Tongue (tissue), 1 donor: ENCODE measurements at regions not wholly inside any gene's neighbourhood (a gene's known extent, or its start where the extent isn't known, plus 50 kb on each side); places are given as distances from the start of the nearest gene placed in this dataset.
A peak's percentile ranks its signal among the peaks of the same experiment; 100 is the strongest.

Experiments used
- DNase-seq: peaks from one replicate; pipeline ENCODE4 v3.0.0-alpha.2; 2015

- no peak for DNase-seq
Measured at GRCh38 chr9:80359291-80359690, 787.5 kb downstream of the TLE4 start.

DNA sequence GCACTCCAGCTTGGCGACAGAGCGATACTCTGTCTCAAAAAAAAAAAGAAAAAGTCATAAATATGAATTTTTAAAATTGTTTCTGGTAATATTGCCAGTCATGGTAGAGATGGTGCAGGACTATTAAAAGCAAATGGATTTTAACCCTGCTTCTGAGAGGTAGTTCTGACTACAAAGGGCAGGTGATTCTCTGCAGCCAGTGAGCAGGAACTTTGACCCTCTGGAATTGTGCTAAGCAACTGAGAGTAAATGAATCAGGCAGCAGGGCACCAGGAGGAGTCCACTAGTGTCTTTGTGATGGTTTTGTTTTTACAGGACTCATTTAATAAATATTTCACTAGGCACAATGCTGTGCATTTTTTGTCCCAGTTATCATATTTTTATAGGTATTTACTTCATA is 781.2 kb downstream of the TLE4 start:
- no peak for DNase-seq

- DNase-seq, result no peak
Measured at GRCh38 chr9:80351612-80352011, 779.8 kb downstream of the TLE4 start.

DNA sequence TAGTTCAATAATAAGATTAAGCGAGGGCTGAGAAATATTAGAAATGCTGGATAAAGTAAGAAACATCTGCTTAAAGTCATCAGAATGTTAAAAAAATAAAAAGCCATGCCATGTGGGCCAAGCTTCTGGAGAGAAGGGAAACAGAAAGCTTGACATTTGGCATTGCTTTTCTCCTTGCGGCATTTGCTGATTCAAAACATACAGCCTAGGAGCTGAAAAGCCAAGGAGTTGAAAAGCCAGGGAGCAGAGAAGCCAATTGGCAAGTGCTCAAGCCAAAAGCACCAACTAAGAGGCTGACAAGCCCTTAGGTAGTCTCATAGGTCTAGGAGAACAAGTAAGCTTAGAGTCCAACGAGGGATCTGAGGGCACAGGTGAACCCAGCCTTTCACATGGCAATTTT is 754.3 kb downstream of the TLE4 start:
- DNase-seq, result peak; percentile 66

- DNase-seq, result peak; percentile 32
Measured at GRCh38 chr9:80320916-80321315, 749.2 kb downstream of the TLE4 start.

DNA sequence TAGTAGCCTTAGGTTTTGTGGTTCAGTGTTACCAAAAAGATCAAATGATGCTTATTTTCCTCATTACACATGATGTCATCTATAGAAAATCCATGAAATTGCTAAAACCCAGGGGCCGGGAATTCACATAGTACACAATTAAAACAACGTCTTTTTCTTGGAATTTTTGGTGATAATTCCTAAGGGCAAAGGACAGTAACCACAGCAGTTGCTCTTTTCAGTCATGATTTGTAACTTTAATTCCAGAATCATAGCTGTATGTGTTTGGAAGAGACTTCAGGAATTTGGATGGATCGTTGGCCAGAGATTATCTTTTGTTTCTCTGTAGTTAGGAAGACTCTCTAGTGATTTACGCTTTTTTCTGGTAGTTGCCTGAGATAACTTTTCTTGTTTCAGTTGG is 748.7 kb downstream of the TLE4 start:
- DNase-seq, result peak; percentile 87

DNA sequence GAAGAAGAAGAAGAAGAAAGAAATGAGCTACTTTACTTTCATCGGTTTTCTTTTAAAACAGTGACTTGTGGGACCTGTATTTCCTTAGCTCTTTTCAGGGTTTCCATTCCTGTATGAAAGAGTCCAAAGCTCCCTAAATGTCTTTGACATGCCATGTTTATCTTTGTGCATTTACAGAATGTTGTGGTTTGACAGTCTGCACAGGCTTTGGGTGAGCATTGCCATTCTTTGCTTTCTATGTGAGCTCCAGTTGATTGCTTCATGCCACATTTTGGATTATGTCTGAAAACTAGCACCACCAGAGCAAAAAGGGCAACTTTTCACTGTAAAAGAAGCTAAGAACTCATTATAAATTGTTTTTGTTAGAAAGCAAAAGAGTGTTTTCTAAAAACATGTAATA is 733.4 kb downstream of the TLE4 start:
- no peak for DNase-seq

DNA sequence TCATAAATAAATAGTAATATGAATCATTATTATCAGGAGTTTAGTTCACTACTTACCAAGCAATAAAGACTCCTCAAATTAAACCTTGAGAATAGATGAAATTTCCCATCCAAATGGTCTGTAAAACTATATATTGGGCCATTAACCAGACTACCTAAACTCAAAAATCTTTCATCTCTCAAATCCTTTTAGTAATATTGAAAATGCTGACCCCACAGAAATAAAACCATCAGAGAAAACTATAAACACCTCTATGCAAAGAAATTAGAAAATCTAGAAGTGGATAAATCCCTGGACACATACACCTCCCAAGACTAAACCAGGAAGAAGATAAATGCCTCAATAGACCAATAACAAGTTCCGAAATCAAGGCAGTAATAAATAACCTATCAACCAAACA is 723.2 kb downstream of the TLE4 start:
- DNase-seq, result no peak

- no peak for DNase-seq
Measured at GRCh38 chr9:80294318-80294717, 722.6 kb downstream of the TLE4 start.

- peak; percentile 61 for DNase-seq
Measured at GRCh38 chr9:80292231-80292630, 720.5 kb downstream of the TLE4 start.

DNA sequence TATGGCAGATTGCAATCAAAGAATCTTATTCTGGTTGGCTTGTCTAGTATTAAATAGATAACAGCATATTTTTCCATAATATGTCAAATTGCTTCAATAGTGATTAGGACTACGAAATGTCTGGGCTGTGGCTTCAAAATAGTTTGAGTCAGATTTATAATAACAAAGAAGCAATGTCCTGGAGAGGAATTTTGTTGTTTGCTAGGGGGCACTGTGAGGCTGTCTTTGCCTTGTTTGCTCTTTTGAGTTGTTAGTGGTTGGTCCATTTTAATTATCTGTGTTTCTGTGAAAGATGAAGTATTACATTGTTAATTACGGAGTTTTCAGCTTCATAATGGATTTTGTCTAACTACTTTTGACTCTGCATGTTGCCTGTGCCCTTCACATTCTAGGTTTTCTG is 713.6 kb downstream of the TLE4 start:
- DNase-seq, result peak; percentile 29

DNA sequence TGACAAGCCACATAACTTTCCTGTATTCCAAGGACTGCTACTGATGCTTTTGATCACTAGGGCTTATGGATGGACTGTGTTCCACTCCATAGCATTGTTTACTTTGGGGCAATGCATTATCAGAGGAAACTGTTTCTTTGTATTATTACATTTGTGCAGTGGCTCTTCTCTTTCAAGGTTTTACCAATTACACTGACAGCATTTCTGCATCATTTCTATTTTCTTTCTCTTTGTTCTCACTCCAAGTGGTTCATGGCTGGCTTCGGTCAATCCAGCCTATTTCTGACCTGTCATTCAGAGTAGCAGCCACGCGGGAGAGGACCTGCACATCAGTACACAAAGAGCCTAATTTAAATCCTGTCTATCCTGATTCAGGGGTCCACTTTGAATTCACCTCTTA is 711.0 kb downstream of the TLE4 start:
- DNase-seq, result no peak

DNA sequence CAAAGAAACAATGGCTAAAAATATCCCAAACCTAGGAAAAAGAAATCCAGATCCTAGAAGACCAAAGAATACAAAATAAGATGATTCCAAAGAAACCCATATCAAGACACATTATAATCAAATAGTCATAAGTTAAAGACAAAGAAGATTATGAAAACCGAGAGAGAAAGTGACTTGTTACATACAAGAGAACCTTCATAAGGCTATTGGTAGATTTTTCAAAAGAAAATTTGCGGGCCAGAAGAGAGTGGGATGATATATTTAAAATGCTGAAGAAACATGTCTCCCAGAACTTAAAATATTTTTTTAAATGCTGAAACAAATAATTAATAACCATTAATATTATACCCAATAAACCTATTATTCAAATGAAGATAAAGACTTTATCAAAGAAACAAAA is 687.3 kb downstream of the TLE4 start:
- no peak for DNase-seq

DNA sequence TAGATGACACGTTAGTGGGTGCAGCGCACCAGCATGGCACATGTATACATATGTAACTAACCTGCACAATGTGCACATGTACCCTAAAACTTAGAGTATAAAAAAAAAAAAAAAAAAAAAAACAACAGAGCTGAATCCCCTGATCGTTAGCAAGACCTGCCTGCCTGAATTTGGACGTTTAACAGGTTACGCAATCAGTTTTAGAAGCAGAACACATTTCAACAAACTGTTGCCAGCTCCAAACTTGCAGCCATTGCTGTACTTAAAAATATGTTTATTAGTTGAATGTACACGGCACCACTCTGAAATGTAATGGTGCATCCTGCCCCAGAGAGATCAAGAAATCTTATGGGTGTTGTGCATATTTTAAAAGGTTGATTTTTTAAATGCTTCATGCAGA is 680.0 kb downstream of the TLE4 start:
- no peak for DNase-seq

- no peak for DNase-seq
Measured at GRCh38 chr9:80242022-80242421, 670.3 kb downstream of the TLE4 start.

DNA sequence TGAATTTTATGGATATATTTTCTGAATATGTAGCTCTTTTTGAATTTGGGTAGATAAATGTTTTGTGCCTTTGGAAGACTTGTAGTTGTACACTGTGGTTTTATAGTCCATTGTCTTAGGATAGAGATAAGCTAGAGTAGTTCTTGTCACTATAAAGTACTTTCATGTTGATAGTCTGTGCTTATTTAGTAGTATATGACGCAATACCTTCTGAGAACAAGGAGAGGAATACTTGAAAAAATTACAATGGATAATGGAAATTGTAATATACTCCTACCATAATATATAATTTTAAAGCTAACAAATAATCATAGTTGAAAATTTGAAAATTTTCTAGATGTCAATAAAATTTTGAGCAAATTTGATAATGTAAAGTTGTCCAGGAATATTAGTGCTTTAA is 664.0 kb downstream of the TLE4 start:
- no peak for DNase-seq

DNA sequence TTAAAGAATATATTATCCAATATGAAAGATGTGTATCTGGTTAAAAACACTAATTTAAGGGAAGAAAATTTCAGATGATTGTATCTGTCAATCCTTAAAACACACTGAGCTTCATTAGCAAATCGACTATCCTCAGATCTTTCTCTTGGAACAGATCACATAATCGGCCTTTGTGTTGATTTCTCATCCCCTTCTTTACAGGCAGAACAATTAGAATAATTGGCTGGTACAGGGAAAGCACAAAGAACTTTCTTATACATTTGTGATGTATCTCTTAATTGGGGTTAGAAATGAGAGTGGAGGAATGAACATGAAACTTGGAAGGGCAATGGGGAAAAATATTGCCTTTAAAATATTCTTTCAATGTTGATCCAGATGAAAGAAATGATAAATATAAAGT is 662.1 kb downstream of the TLE4 start:
- DNase-seq, result no peak

- no peak for DNase-seq
Measured at GRCh38 chr9:80233102-80233843, 661.5 kb downstream of the TLE4 start.

- no peak for DNase-seq
Measured at GRCh38 chr9:80231318-80232236, 659.8 kb downstream of the TLE4 start.

GRCh38 chr9:80223897-80224296 is 652.1 kb downstream of the TLE4 start:
- no peak for DNase-seq

DNA sequence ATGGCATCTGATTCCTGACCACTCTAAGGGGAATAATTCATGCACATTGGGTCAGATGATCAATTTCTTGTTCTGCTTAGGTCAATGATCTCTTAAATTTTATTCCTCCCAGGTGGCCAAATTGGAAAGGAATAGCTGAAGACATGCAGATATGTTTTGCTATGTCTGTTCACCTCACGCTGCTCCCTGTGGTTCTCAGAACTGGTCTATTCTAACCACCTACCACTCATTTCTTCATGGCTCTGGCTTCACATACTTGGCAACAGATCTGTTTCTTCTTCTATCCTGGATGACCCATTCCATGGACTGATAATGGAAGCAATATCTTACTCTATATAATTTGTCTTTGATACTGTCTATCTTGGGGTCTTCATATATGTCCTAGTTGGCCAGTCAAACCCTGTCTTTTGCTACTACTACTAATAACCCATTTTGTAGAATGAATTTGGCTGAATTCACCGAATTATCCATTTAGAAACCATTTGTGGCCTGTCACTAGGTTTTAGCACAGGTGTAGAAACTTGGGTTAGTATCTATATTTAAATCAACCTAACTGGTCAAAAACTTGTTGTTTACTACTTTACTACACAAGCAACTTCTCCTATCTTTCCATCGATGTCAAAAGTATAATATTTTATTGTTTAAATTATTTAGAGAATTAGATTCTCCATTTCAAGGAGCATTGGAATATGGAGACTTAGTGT is 650.9 kb downstream of the TLE4 start:
- DNase-seq, result no peak

DNA sequence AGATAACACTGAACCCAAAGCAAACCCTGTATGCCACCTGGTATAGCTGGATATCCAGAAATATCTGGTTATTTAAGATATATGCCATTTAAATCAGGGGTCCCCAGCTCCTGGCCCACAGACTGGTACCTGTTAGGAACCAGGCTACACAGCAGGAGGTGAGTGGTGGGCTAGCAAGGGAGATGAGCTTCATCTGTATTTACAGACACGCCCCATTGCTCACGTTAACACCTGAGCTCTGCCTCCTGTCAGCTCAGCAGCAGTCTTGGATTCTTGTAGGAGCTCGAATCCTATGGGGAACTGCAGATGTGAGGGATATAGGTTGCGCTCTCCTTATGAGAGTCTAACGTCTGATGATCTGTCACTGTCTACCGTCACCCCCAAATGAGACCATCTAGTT is 646.6 kb downstream of the TLE4 start:
- DNase-seq, result no peak

DNA sequence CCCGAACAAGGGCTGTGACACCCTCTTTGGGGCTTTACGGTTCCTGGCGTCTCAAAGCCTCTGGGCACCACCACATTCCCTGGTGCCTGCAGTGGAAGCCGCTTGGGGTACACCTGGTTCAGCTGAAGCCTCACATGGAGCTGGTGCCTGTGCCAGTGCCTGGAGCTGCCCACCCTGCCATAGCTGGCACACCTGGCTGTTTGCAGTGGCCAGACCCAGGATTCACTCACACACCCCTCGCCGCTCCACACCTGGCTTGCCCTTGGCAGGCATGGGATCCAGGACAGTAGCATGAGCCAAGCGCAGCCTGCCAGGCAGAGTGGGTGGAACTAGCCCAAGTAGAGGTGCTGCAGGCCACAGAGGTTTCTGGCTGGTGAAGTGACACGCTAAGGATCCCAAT is 641.8 kb downstream of the TLE4 start:
- no peak for DNase-seq
